ENCODE measurements at regions not wholly inside any gene's neighbourhood (a gene's known extent, or its start where the extent isn't known, plus 50 kb on each side); places are given as distances from the start of the nearest gene placed in this dataset.

- TF ChIP-seq CTCF (tag by site-specific recombination; IDR thresholded peaks at IDR 0.05) (no peak), MYNN (tag by site-specific recombination; IDR thresholded peaks at IDR 0.05; ENCODE audit: borderline replicate concordance) (no peak), ZNF837 (tag by site-specific recombination; IDR thresholded peaks at IDR 0.05) (no peak), ZNF248 (tag by site-specific recombination; IDR thresholded peaks at IDR 0.05) (no peak), ZNF621 (tag by site-specific recombination; IDR thresholded peaks at IDR 0.05) (no peak), ZNF704 (tag by site-specific recombination; IDR thresholded peaks at IDR 0.05) (no peak), ZNF23 (tag by site-specific recombination; IDR thresholded peaks at IDR 0.05; ENCODE audit: borderline replicate concordance) (no peak), ZNF138 (tag by site-specific recombination; IDR thresholded peaks at IDR 0.05; ENCODE audit: borderline replicate concordance) (no peak), ZFHX2 (tag by site-specific recombination; conservative IDR thresholded peaks at IDR 0.05) (no peak)
Measured at GRCh38 chr9:28583832-28584231, 1010.6 kb upstream of the C9orf72 start.

Measured in HEK293 (cell line).